ENCODE measurements at regions not wholly inside any gene's neighbourhood (a gene's known extent, or its start where the extent isn't known, plus 50 kb on each side); places are given as distances from the start of the nearest gene placed in this dataset.

DNA sequence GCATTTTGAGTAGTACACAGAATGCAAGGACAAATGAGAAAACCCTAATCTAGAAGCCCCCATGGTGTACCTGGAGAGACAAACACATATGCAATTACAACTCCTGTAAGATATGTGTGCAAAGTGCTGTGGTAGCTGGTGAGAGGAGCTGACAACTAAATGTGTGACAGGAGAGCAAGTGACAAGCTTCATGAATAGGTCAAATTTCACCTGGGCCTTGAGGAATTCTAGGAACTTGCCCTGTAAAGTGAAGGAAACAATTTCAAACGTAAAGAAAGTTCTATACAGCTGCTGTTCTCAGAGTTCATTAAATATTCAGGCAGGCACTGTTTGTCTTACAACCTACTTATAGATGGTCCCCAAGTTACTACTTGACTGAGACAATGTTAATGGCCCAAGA, 437.0 kb downstream of the TUSC7 start:
- TF ChIP-seq, protein P1, sequence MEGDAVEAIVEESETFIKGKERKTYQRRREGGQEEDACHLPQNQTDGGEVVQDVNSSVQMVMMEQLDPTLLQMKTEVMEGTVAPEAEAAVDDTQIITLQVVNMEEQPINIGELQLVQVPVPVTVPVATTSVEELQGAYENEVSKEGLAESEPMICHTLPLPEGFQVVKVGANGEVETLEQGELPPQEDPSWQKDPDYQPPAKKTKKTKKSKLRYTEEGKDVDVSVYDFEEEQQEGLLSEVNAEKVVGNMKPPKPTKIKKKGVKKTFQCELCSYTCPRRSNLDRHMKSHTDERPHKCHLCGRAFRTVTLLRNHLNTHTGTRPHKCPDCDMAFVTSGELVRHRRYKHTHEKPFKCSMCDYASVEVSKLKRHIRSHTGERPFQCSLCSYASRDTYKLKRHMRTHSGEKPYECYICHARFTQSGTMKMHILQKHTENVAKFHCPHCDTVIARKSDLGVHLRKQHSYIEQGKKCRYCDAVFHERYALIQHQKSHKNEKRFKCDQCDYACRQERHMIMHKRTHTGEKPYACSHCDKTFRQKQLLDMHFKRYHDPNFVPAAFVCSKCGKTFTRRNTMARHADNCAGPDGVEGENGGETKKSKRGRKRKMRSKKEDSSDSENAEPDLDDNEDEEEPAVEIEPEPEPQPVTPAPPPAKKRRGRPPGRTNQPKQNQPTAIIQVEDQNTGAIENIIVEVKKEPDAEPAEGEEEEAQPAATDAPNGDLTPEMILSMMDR (IDR thresholded peaks at IDR 0.05), result no peak
- POLR2A ChIA-PET, result no interaction called here
- no peaks in the 10 kb centered on the region for H3K4me1 Mint-ChIP-seq (ENCODE audit: low read depth)
- no peaks in the 10 kb centered on the region for H3K36me3 Mint-ChIP-seq (ENCODE audit: low read depth)
- ATAC-seq (ENCODE audit: poor library complexity), result no peak
- CTCF ChIA-PET, result no interaction called here
- H3K9me3 ChIP-seq (ENCODE audit: control insufficient read depth in 1 of 2, insufficient read depth in 1 of 2, low read length in 2 of 2), result peaks cover 4 to 6% of the 10 kb centered on the region in 2 experiments
- H3K27me3 Mint-ChIP-seq, result no peaks in the 10 kb centered on the region
- H3K9me3 Mint-ChIP-seq, result peaks cover 8% of the 10 kb centered on the region
- no peaks in the 10 kb centered on the region for H3K36me3 ChIP-seq (ENCODE audit: insufficient read depth, low read length)
- no peaks in the 10 kb centered on the region for H3K27me3 ChIP-seq (ENCODE audit: control insufficient read depth in 1 of 2, insufficient read depth in 2 of 2, low read length in 2 of 2)
- no peak for DNase-seq
- H3K27ac Mint-ChIP-seq, result no peak overlapping the region
- no peak overlapping the region for H3K4me3 ChIP-seq (ENCODE audit: low read length)
- H3K4me3 Mint-ChIP-seq, result no peak overlapping the region
- H3K27ac ChIP-seq (ENCODE audit: low read depth in 1 of 2, low read length in 2 of 2), result no peak overlapping the region
- H3K4me1 ChIP-seq (ENCODE audit: insufficient read depth, low read length), result no peaks in the 10 kb centered on the region
- intact Hi-C loops (cut with DNase I, micrococcal nuclease), result no loop called here

DNA sequence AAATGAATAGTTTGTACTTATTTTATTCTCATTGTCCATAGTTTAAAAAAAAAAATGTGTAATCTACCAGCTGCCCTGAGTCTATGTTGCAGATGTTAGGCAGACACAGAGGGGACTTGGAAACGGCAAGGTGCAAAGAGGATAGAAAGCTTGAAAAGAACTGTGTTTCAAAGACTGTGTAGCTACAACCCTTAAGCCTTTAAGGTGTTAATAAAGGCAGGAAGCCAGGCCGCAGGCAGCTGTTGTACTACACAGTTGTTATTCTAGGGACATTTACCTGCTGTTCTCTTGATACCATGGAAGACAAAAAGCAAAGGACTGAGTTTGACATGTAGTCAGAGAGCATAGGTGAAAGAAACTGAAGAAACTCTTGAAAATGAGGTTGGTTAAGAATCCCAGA, 440.0 kb downstream of the TUSC7 start:
- no peaks in the 10 kb centered on the region for H3K36me3 ChIP-seq (ENCODE audit: insufficient read depth, low read length)
- CTCF ChIA-PET, result interaction anchor here (0.8 kb wide), 1 partner anchor 10 kb away, joined by 3 read pairs; no protein-coding TSS in a partner anchor
- no peaks in the 10 kb centered on the region for H3K4me1 Mint-ChIP-seq (ENCODE audit: low read depth)
- no peak overlapping the region for H3K27ac ChIP-seq (ENCODE audit: low read depth in 1 of 2, low read length in 2 of 2)
- TF ChIP-seq, protein P1 (IDR thresholded peaks at IDR 0.05), result no peak
- H3K4me3 Mint-ChIP-seq, result no peak overlapping the region
- peaks cover 6% of the 10 kb centered on the region for H3K9me3 Mint-ChIP-seq
- no peak overlapping the region for H3K27ac Mint-ChIP-seq
- H3K4me1 ChIP-seq (ENCODE audit: insufficient read depth, low read length), result no peaks in the 10 kb centered on the region
- no peaks in the 10 kb centered on the region for H3K27me3 Mint-ChIP-seq
- no peak for DNase-seq
- no peaks in the 10 kb centered on the region for H3K27me3 ChIP-seq (ENCODE audit: control insufficient read depth in 1 of 2, insufficient read depth in 2 of 2, low read length in 2 of 2)
- peaks cover 3 to 4% of the 10 kb centered on the region in 2 experiments for H3K9me3 ChIP-seq (ENCODE audit: control insufficient read depth in 1 of 2, insufficient read depth in 1 of 2, low read length in 2 of 2)
- H3K36me3 Mint-ChIP-seq (ENCODE audit: low read depth), result no peaks in the 10 kb centered on the region
- H3K4me3 ChIP-seq (ENCODE audit: low read length), result no peak overlapping the region
- ATAC-seq (ENCODE audit: poor library complexity), result no peak
- intact Hi-C loops (cut with DNase I, micrococcal nuclease), result no loop called here
- POLR2A ChIA-PET, result no interaction called here

DNA sequence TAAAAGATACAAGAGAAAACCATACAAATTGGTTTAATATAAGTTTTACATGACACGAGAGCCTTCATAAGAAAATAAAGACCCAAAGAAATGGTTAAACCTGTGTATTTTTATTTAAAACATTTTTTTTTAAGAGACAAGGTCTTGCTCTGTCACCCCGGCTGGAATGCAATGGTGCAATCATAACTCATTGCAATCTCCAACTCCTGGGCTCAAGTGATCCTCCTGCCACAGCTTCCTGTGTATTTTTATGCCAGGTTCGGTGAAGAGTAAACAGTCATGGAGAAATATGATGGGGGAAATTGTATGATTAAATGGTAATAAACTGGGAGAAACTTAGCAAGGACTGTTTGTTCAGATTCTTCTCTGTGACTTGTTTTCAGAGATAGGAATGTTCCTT, 441.0 kb downstream of the TUSC7 start:
- Histone ChIP-seq H3K9me3 (ENCODE audit: control insufficient read depth in 1 of 2, insufficient read depth in 1 of 2, low read length in 2 of 2) (peaks cover 3 to 4% of the 10 kb centered on the region in 2 experiments), H3K27me3 (ENCODE audit: control insufficient read depth in 1 of 2, insufficient read depth in 2 of 2, low read length in 2 of 2) (no peaks in the 10 kb centered on the region), H3K27ac (ENCODE audit: low read depth in 1 of 2, low read length in 2 of 2) (no peak overlapping the region), H3K4me3 (ENCODE audit: low read length) (no peak overlapping the region), H3K36me3 (ENCODE audit: insufficient read depth, low read length) (no peaks in the 10 kb centered on the region), H3K4me1 (ENCODE audit: insufficient read depth, low read length) (no peaks in the 10 kb centered on the region)
- CTCF ChIA-PET, result no interaction called here
- POLR2A ChIA-PET, result no interaction called here
- Mint-ChIP-seq H3K27me3 (no peaks in the 10 kb centered on the region), H3K4me3 (no peak overlapping the region), H3K4me1 (ENCODE audit: low read depth) (no peaks in the 10 kb centered on the region), H3K27ac (no peak overlapping the region), H3K36me3 (ENCODE audit: low read depth) (no peaks in the 10 kb centered on the region), H3K9me3 (peaks cover 6% of the 10 kb centered on the region)
- DNase-seq, result no peak
- TF ChIP-seq, protein P1 (IDR thresholded peaks at IDR 0.05), result no peak
- ATAC-seq (ENCODE audit: poor library complexity), result no peak
- intact Hi-C loops (cut with DNase I, micrococcal nuclease), result no loop called here

All from CD4-positive, alpha-beta T cell (primary cell).